Coronary artery (tissue), 2 donors: ENCODE measurements at regions not wholly inside any gene's neighbourhood (a gene's known extent, or its start where the extent isn't known, plus 50 kb on each side); places are given as distances from the start of the nearest gene placed in this dataset.

Source experiments
- DNase-seq: peaks from one replicate; pipeline ENCODE4 v3.0.0-alpha.2; 2017; ENCODE audit warnings: low spot score
- H3K27ac ChIP-seq, 2 donors: fragments of 200-600 bp; sonication (generic); one replicate each; pipeline ENCODE4 v1.5.1; 2016 to 2019
- H3K4me3 ChIP-seq: fragments of 200-600 bp; sonication (generic); 2 replicates; pipeline ENCODE4 v1.5.1; 2016; ENCODE audit warnings: mild to moderate bottlenecking, moderate library complexity
- CTCF ChIP-seq: fragments of 200-600 bp; sonication (generic); IDR thresholded peaks from one replicate; pipeline ENCODE4 v1.5.1; 2019; ENCODE audit warnings: antibody characterized with exemption

DNA sequence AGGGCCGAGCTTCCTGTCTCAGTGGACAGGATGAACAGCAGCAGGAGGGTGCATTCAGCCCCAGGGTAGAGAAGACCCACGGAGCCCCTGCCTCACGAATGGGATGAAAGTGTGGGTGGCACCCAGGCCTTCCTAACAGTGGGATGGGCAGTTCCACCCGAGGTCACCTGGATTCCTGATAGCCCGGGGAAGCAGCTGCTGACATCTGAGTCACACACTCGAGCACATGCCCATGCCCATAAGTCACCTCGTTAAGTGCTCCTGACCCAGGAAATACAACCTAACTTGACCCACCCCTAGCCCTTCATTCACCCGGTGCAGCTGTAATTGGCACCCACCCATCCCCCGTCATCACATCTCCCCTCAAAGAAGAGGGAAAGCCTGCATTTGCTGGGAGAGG lies 85.3 kb upstream of the FOXF1 start:
- TF ChIP-seq CTCF = no peak
- no peak overlapping the region for H3K4me3 ChIP-seq
- no peak overlapping the region for H3K27ac ChIP-seq
- DNase-seq = no peak

GRCh38 chr16:86426063-86426642 lies 84.2 kb upstream of the FOXF1 start:
- Histone ChIP-seq H3K4me3 (no peak overlapping the region), H3K27ac (no peak overlapping the region)
- DNase-seq = no peak
- TF ChIP-seq CTCF = no peak

DNA sequence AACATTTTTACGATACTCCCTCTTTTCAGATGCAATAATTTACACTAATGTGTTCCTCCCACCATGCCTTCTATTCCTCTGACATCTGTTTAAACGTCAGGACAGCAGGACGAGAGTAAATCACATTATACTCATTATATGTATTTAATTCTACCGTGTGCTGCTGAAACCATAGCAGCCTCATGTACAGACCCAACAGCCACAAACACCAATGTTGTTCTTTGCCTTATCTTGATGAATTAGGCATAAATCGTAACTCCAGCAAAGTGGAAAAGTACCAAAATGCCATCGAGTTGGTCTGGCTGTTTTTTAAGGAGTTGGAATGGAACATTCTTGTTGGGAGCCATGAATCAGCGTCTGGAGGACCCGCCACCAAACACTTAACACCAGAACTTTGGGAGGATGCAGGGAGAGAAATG lies 82.9 kb upstream of the FOXF1 start:
- H3K4me3 ChIP-seq = no peak overlapping the region
- TF ChIP-seq CTCF = no peak
- no peak for DNase-seq
- H3K27ac ChIP-seq = no peak overlapping the region

DNA sequence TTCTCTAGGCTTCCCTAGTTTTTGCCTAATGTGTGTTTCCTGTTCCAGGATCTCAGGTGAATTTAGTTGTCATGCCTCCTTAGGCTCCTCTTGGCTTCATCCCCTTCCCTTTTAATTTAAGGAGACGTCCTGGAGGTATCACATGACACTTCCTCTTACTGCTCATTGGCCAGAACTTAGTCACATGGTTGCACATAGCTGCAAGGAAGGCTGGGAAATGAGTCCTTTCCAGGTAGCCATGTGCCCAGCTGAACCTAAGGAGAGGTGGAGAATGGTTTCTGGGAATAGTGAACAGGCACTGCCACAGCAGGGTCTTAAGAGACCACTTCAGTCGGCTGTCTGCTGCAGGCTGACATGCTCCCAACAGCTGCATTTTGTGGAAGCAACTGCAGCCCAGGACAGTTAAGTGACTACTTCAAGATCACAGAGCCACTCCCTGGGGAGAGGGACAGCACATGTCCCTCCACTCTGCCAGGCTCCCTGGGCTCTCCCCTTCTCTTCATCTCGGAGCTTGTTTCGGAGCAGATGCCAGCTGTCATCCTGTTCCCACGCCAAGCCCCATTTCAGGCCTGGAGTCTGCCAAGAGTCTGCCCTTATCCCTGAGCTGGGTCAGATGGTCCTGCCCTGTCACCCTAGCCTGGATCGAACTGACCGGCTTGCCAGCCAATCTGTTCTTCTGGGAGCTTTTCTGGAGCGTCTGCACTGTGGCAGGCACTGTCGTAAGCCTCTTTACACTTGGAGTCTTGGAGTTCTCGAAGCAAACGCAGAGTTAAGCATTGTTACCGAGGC lies 81.4 kb upstream of the FOXF1 start:
- H3K4me3 ChIP-seq = no peak overlapping the region
- DNase-seq = no peak
- TF ChIP-seq CTCF = no peak
- no peak overlapping the region for H3K27ac ChIP-seq

GRCh38 chr16:86429663-86430062 lies 80.7 kb upstream of the FOXF1 start:
- DNase-seq = no peak
- no peak for TF ChIP-seq CTCF
- no peak overlapping the region for H3K27ac ChIP-seq
- H3K4me3 ChIP-seq = no peak overlapping the region

DNA sequence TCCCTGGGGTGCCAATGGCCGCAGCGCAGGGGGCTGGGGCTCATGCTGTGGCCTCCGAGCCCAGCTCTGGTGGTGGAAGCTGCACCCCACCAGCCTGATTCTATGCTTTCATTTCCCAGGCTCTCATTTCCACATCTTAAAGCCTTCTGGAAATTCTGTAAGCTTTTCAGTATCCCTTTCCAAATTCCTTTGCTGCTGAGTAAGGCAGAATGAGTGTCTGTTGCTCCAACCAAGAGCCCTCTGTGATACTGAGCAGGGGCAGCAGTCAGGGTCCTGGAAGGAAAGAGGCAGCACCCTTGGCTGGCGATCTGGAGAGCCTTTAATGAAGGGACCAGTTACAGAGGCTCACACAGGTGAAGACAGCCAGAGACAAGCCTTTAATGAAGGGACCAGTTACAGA lies 79.5 kb upstream of the FOXF1 start:
- Histone ChIP-seq H3K4me3 (no peak overlapping the region), H3K27ac (no peak overlapping the region)
- TF ChIP-seq CTCF = no peak
- DNase-seq = no peak

GRCh38 chr16:86431540-86431939 lies 78.8 kb upstream of the FOXF1 start:
- no peak for DNase-seq
- Histone ChIP-seq H3K4me3 (no peak overlapping the region), H3K27ac (no peak overlapping the region)
- no peak for TF ChIP-seq CTCF
